ENCODE measurements at regions not wholly inside any gene's neighbourhood (a gene's known extent, or its start where the extent isn't known, plus 50 kb on each side); places are given as distances from the start of the nearest gene placed in this dataset.

- Histone ChIP-seq H3K9me3 (ENCODE audit: low read depth) (no peaks in the 10 kb centered on the region), H3K36me3 (no peaks in the 10 kb centered on the region), H3K27ac (no peak overlapping the region), H3K27me3 (no peaks in the 10 kb centered on the region), H3K4me1 (ENCODE audit: low read depth) (no peaks in the 10 kb centered on the region), H3K4me3 (no peak overlapping the region)
- no peak for TF ChIP-seq CTCF (IDR thresholded peaks at IDR 0.05; ENCODE audit: low read depth, low read length)
- no peak for DNase-seq (ENCODE audit: low read depth in 1 of 2, low spot score in 1 of 2)
These were observed 348.3 kb downstream of the TDRD3 start for GRCh38 chr13:60745343-60745742.

GRCh38 chr13:60733933-60734332 is 336.9 kb downstream of the TDRD3 start:
- DNase-seq (ENCODE audit: low read depth in 1 of 2, low spot score in 1 of 2) = no peak
- Histone ChIP-seq H3K4me1 (ENCODE audit: low read depth) (no peaks in the 10 kb centered on the region), H3K27ac (no peak overlapping the region), H3K9me3 (ENCODE audit: low read depth) (no peaks in the 10 kb centered on the region), H3K4me3 (no peak overlapping the region), H3K27me3 (no peaks in the 10 kb centered on the region), H3K36me3 (no peaks in the 10 kb centered on the region)
- no peak for TF ChIP-seq CTCF (IDR thresholded peaks at IDR 0.05; ENCODE audit: low read depth, low read length)

GRCh38 chr13:60727140-60727539 is 330.1 kb downstream of the TDRD3 start:
- peak in 1 of 2 donors; percentile 5 for DNase-seq (ENCODE audit: low read depth in 1 of 2, low spot score in 1 of 2)
- Histone ChIP-seq H3K36me3 (no peaks in the 10 kb centered on the region), H3K4me3 (no peak overlapping the region), H3K9me3 (ENCODE audit: low read depth) (no peaks in the 10 kb centered on the region), H3K27ac (no peak overlapping the region), H3K4me1 (ENCODE audit: low read depth) (no peaks in the 10 kb centered on the region), H3K27me3 (no peaks in the 10 kb centered on the region)
- TF ChIP-seq CTCF (IDR thresholded peaks at IDR 0.05; ENCODE audit: low read depth, low read length) = no peak

- Histone ChIP-seq H3K4me1 (ENCODE audit: low read depth) (no peaks in the 10 kb centered on the region), H3K9me3 (ENCODE audit: low read depth) (no peaks in the 10 kb centered on the region), H3K27me3 (no peaks in the 10 kb centered on the region), H3K4me3 (no peak overlapping the region), H3K36me3 (no peaks in the 10 kb centered on the region), H3K27ac (no peak overlapping the region)
- DNase-seq (ENCODE audit: low read depth in 1 of 2, low spot score in 1 of 2) = no peak
- TF ChIP-seq CTCF (IDR thresholded peaks at IDR 0.05; ENCODE audit: low read depth, low read length) = no peak
These were observed 324.0 kb downstream of the TDRD3 start for GRCh38 chr13:60721063-60721462.

GRCh38 chr13:60720590-60720989 is 323.6 kb downstream of the TDRD3 start:
- no peak overlapping the region for H3K4me3 ChIP-seq
- no peaks in the 10 kb centered on the region for H3K27me3 ChIP-seq
- H3K4me1 ChIP-seq (ENCODE audit: low read depth) = no peaks in the 10 kb centered on the region
- H3K36me3 ChIP-seq = no peaks in the 10 kb centered on the region
- no peak for DNase-seq (ENCODE audit: low read depth in 1 of 2, low spot score in 1 of 2)
- no peak overlapping the region for H3K27ac ChIP-seq
- H3K9me3 ChIP-seq (ENCODE audit: low read depth) = no peaks in the 10 kb centered on the region
- no peak for TF ChIP-seq CTCF (IDR thresholded peaks at IDR 0.05; ENCODE audit: low read depth, low read length)

GRCh38 chr13:60716313-60716712 is 319.3 kb downstream of the TDRD3 start:
- no peak for DNase-seq (ENCODE audit: low read depth in 1 of 2, low spot score in 1 of 2)
- H3K4me1 ChIP-seq (ENCODE audit: low read depth) = no peaks in the 10 kb centered on the region
- no peak for TF ChIP-seq CTCF (IDR thresholded peaks at IDR 0.05; ENCODE audit: low read depth, low read length)
- H3K27ac ChIP-seq = no peak overlapping the region
- no peak overlapping the region for H3K4me3 ChIP-seq
- H3K36me3 ChIP-seq = no peaks in the 10 kb centered on the region
- H3K27me3 ChIP-seq = no peaks in the 10 kb centered on the region
- H3K9me3 ChIP-seq (ENCODE audit: low read depth) = no peaks in the 10 kb centered on the region

Data from cardiac muscle cell (in vitro differentiated cells and primary cell).